K562 (cell line): ENCODE measurements at regions not wholly inside any gene's neighbourhood (a gene's known extent, or its start where the extent isn't known, plus 50 kb on each side); places are given as distances from the start of the nearest gene placed in this dataset.
A peak's percentile ranks its signal among the peaks of the same experiment; 100 is the strongest.

ENCODE experiments used
- BRCA1 ChIP-seq, 2 experiments: fragments of 450-650 bp in 1 of 2; sonication (generic) in 1 of 2; formaldehyde crosslinking in 1 of 2; IDR thresholded peaks; 2 replicates each; pipeline versions ENCODE4 v1.5.0 to v1.6.1; 2017 to 2020; ENCODE audit warnings: mild to moderate bottlenecking in 1 of 2, missing genetic modification reagents in 1 of 2
- CTCF ChIP-seq, 3 experiments: IDR thresholded peaks in 2 of 3; conservative IDR thresholded peaks in 1 of 3; 2 replicates each; pipeline ENCODE4 v1.5.1; 2011 to 2012; ENCODE audit warnings: low read length in 3 of 3, mild to moderate bottlenecking in 3 of 3, control low read depth in 2 of 3, improper control_type of control experiment in 1 of 3, inconsistent platforms in 1 of 3, low read depth in 1 of 3, mixed read lengths in 1 of 3, moderate library complexity in 1 of 3; ENCODE audit not compliant: insufficient read depth in 2 of 3
- FOXO4 ChIP-seq: fragments of 450-650 bp; formaldehyde crosslinking; IDR thresholded peaks from 2 replicates; pipeline ENCODE4 v1.4.0; 2020; ENCODE audit warnings: mild to moderate bottlenecking, moderate library complexity
- MECOM ChIP-seq: fragments of 250-450 bp; sonication (Bioruptor Pico); IDR thresholded peaks from 2 replicates; pipeline ENCODE4 v1.8.0; 2022; ENCODE audit warnings: inconsistent platforms
- MEF2A ChIP-seq: IDR thresholded peaks from 2 replicates; pipeline ENCODE4 v1.6.1; 2011; ENCODE audit warnings: low read depth, mild to moderate bottlenecking, low read length, moderate library complexity; ENCODE audit not compliant: control insufficient read depth
- MYNN ChIP-seq, 2 experiments: sonication (generic); formaldehyde crosslinking in 1 of 2; IDR thresholded peaks; 2 replicates each; pipeline versions ENCODE4 v1.5.0 to v1.6.1; 2016 to 2020; ENCODE audit warnings: antibody characterized with exemption in 1 of 2, missing genetic modification reagents in 1 of 2
- NR2C1 ChIP-seq, 2 experiments: fragments of 450-650 bp; IDR thresholded peaks; 2 replicates each; pipeline ENCODE4 v1.6.1; 2017; ENCODE audit warnings: mild to moderate bottlenecking in 2 of 2, antibody characterized with exemption in 1 of 2, inconsistent platforms in 1 of 2, missing compliant biosample characterization in 1 of 2, missing genetic modification characterization in 1 of 2
- POLR3A ChIP-seq: IDR thresholded peaks from 2 replicates; pipeline ENCODE4 v1.6.1; 2011; ENCODE audit warnings: borderline replicate concordance, mild to moderate bottlenecking, moderate library complexity; ENCODE audit not compliant: insufficient read length, insufficient read depth; ENCODE audit errors: extremely low read depth
- RBFOX2 ChIP-seq: fragments of 200-400 bp; formaldehyde crosslinking; IDR thresholded peaks from 2 replicates; pipeline ENCODE4 v1.6.1; 2017; ENCODE audit warnings: low read depth, mild to moderate bottlenecking, low read length, moderate library complexity
- SRSF3 ChIP-seq: fragments of 200-400 bp; formaldehyde crosslinking; IDR thresholded peaks from 2 replicates; pipeline ENCODE4 v1.6.1; 2016; ENCODE audit warnings: mild to moderate bottlenecking, low read length, moderate library complexity; ENCODE audit not compliant: insufficient read depth
- ZHX1 ChIP-seq: fragments of 150-350 bp; conservative IDR thresholded peaks from 2 replicates; pipeline ENCODE4 v1.6.1; 2014; ENCODE audit warnings: low read length
- ZNF263 ChIP-seq: sonication (generic); formaldehyde crosslinking; IDR thresholded peaks from 2 replicates; pipeline ENCODE4 v1.8.0; 2022; ENCODE audit warnings: mild to moderate bottlenecking, missing genetic modification reagents, borderline replicate concordance
- ZNF282 ChIP-seq: sonication (generic); formaldehyde crosslinking; IDR thresholded peaks from 2 replicates; pipeline ENCODE4 v1.8.1; 2023; ENCODE audit warnings: missing genetic modification reagents
- ZNF518B ChIP-seq: fragments of 250-450 bp; sonication (Bioruptor Pico); IDR thresholded peaks from 2 replicates; pipeline ENCODE4 v1.5.0; 2021; ENCODE audit warnings: mild to moderate bottlenecking, moderate library complexity
- ZSCAN29 ChIP-seq: fragments of 450-650 bp; IDR thresholded peaks from 2 replicates; pipeline ENCODE4 v1.6.1; 2017

- no peak for TF ChIP-seq ZHX1
- no peak for TF ChIP-seq CTCF (IDR thresholded peaks at IDR 0.05 in 2 of 3, conservative IDR thresholded peaks at IDR 0.05 in 1 of 3; ENCODE audit: insufficient read depth in 2 of 3, low read depth in 1 of 3, low read length in 3 of 3)
- peak; percentile 65; the same call in 1 of the 2 replicates for TF ChIP-seq MEF2A
- peak; percentile 83; the same call in 1 of the 2 replicates for TF ChIP-seq NR2C1 (IDR thresholded peaks at IDR 0.05)
- no peak for TF ChIP-seq NR2C1 (tag; IDR thresholded peaks at IDR 0.05)
- no peak for TF ChIP-seq RBFOX2
- TF ChIP-seq ZSCAN29 = no peak
- no peak for TF ChIP-seq MECOM
- TF ChIP-seq ZNF518B = peak; percentile 95
- TF ChIP-seq FOXO4 = peak; percentile 68; the same call in 1 of the 2 replicates
- TF ChIP-seq POLR3A = no peak
- TF ChIP-seq ZNF282 (CRISPR knock-in tag) = no peak
- TF ChIP-seq MYNN (IDR thresholded peaks at IDR 0.05) = no peak
- TF ChIP-seq MYNN (CRISPR knock-in tag; IDR thresholded peaks at IDR 0.05) = 0 out of 2 replicates have a peak, but pooled peaks have one; percentile 35
- TF ChIP-seq ZNF263 = peak; percentile 68
- TF ChIP-seq BRCA1 (IDR thresholded peaks at IDR 0.05) = no peak
- no peak for TF ChIP-seq BRCA1 (CRISPR knock-in tag; IDR thresholded peaks at IDR 0.05)
- no peak for TF ChIP-seq SRSF3
Measured at GRCh38 chr22:22168190-22168940, 76.2 kb upstream of the VPREB1 start (continued).
